GM23338 (cell line): ENCODE measurements at regions not wholly inside any gene's neighbourhood (a gene's known extent, or its start where the extent isn't known, plus 50 kb on each side); places are given as distances from the start of the nearest gene placed in this dataset.

Experiments used
- ATAC-seq: fragments of 200-7000 bp; cut with Tn5 transposase; 3 replicates; pipeline ENCODE4 v1.9.1; 2020
- DNase-seq: peaks from one replicate; pipeline ENCODE4 v3.0.0-alpha.2; 2015; ENCODE audit warnings: low spot score
- H2AFZ ChIP-seq: fragments of 200-600 bp; sonication (generic); 2 replicates; pipeline ENCODE4 v1.8.0; 2016; ENCODE audit warnings: antibody characterized with exemption, mild to moderate bottlenecking, moderate library complexity
- H3F3A ChIP-seq: fragments of 200-600 bp; sonication (generic); replicated peaks from 2 replicates; pipeline ENCODE4 v1.8.0; 2017; ENCODE audit warnings: antibody characterized with exemption, mixed run types, low read depth
- H3K27ac ChIP-seq: fragments of 200-600 bp; sonication (generic); 2 replicates; pipeline ENCODE4 v1.6.1; 2016; ENCODE audit warnings: low read depth
- H3K27me3 ChIP-seq: fragments of 200-600 bp; sonication (generic); 2 replicates; pipeline ENCODE4 v1.8.0; 2016; ENCODE audit warnings: mild to moderate bottlenecking, mixed run types, moderate library complexity; ENCODE audit not compliant: insufficient read depth
- H3K36me3 ChIP-seq: fragments of 200-600 bp; sonication (generic); 2 replicates; pipeline ENCODE4 v1.8.0; 2016; ENCODE audit warnings: mild to moderate bottlenecking; ENCODE audit not compliant: insufficient read depth
- H3K4me1 ChIP-seq: fragments of 200-600 bp; sonication (generic); 2 replicates; pipeline ENCODE4 v1.8.0; 2016; ENCODE audit warnings: mild to moderate bottlenecking, moderate library complexity; ENCODE audit not compliant: insufficient read depth
- H3K4me2 ChIP-seq: fragments of 200-600 bp; sonication (generic); 2 replicates; pipeline ENCODE4 v1.7.1; 2017; ENCODE audit warnings: mixed run types
- H3K4me3 ChIP-seq: fragments of 200-600 bp; sonication (generic); 2 replicates; pipeline ENCODE4 v1.6.1; 2016; ENCODE audit warnings: mixed run types
- H3K79me2 ChIP-seq: fragments of 200-600 bp; sonication (generic); replicated peaks from 2 replicates; pipeline ENCODE4 v1.8.0; 2017; ENCODE audit warnings: mild to moderate bottlenecking; ENCODE audit not compliant: insufficient read depth
- H3K9me2 ChIP-seq: fragments of 200-600 bp; sonication (generic); 2 replicates; pipeline ENCODE4 v1.8.0; 2017; ENCODE audit not compliant: insufficient read depth
- H4K20me1 ChIP-seq: fragments of 200-600 bp; sonication (generic); replicated peaks from 2 replicates; pipeline ENCODE4 v1.8.0; 2017; ENCODE audit warnings: mild to moderate bottlenecking; ENCODE audit not compliant: insufficient read depth
- H3K27ac Mint-ChIP-seq: 2 replicates; pipeline ENCODE4 v1.8.0; 2020; ENCODE audit warnings: inconsistent platforms, mild to moderate bottlenecking, moderate library complexity, mixed read lengths
- H3K27me3 Mint-ChIP-seq: 3 replicates; pipeline ENCODE4 v1.8.0; 2022; ENCODE audit warnings: low read depth, mild to moderate bottlenecking, moderate library complexity, mixed read lengths, inconsistent platforms; ENCODE audit not compliant: insufficient read depth, poor library complexity
- H3K36me3 Mint-ChIP-seq: 3 replicates; pipeline ENCODE4 v1.8.0; 2021; ENCODE audit warnings: low read depth, mild to moderate bottlenecking, inconsistent platforms, moderate library complexity, mixed read lengths
- H3K4me1 Mint-ChIP-seq: 3 replicates; pipeline ENCODE4 v1.8.0; 2020; ENCODE audit warnings: mild to moderate bottlenecking, inconsistent platforms, mixed read lengths
- H3K4me3 Mint-ChIP-seq: 3 replicates; pipeline ENCODE4 v1.8.0; 2021; ENCODE audit warnings: moderate library complexity, mild to moderate bottlenecking, inconsistent platforms, mixed read lengths
- H3K9me3 Mint-ChIP-seq: 3 replicates; pipeline ENCODE4 v1.8.0; 2020; ENCODE audit warnings: moderate library complexity, mild to moderate bottlenecking, inconsistent platforms, mixed read lengths
- CREB1 ChIP-seq: fragments of 250-450 bp; sonication (Bioruptor Pico); IDR thresholded peaks from 2 replicates; pipeline ENCODE4 v1.5.0; 2020; ENCODE audit warnings: low read depth, mild to moderate bottlenecking, moderate library complexity
- CTCF ChIP-seq, 2 experiments: fragments of 200-600 bp in 1 of 2; sonication (generic) in 1 of 2; conservative IDR thresholded peaks; 2 replicates each; pipeline versions ENCODE4 v1.5.1 to v1.6.1; 2016 to 2017; ENCODE audit warnings: antibody characterized with exemption in 2 of 2, low read depth in 2 of 2, mild to moderate bottlenecking in 2 of 2, moderate library complexity in 1 of 2
- ETS1 ChIP-seq: IDR thresholded peaks from 2 replicates; pipeline ENCODE4 v1.6.1; 2016; ENCODE audit warnings: antibody characterized with exemption
- EZH2 ChIP-seq: fragments of 200-600 bp; sonication (generic); IDR thresholded peaks from one replicate; pipeline ENCODE4 v1.8.0; 2017; ENCODE audit warnings: antibody characterized with exemption, mild to moderate bottlenecking, low read depth; ENCODE audit not compliant: unreplicated experiment
- EZH2phosphoT487 ChIP-seq: fragments of 200-600 bp; sonication (generic); IDR thresholded peaks from one replicate; pipeline ENCODE4 v1.8.1; 2018; ENCODE audit warnings: antibody characterized with exemption; ENCODE audit not compliant: unreplicated experiment
- JUNB ChIP-seq: IDR thresholded peaks from one replicate; pipeline ENCODE4 v1.6.1; 2016; ENCODE audit warnings: antibody characterized with exemption; ENCODE audit not compliant: unreplicated experiment
- NANOG ChIP-seq: IDR thresholded peaks from 2 replicates; pipeline ENCODE4 v1.6.1; 2016; ENCODE audit warnings: antibody characterized with exemption, borderline replicate concordance
- POLR2AphosphoS5 ChIP-seq: IDR thresholded peaks from 2 replicates; pipeline ENCODE4 v1.6.1; 2016; ENCODE audit warnings: antibody characterized with exemption, low read depth
- REST ChIP-seq: IDR thresholded peaks from one replicate; pipeline ENCODE4 v1.6.1; 2018; ENCODE audit warnings: antibody characterized with exemption; ENCODE audit not compliant: unreplicated experiment
- STAT1 ChIP-seq: IDR thresholded peaks from one replicate; pipeline ENCODE4 v1.6.1; 2016; ENCODE audit warnings: antibody characterized with exemption; ENCODE audit not compliant: unreplicated experiment
- ZNF114 ChIP-seq: fragments of 250-450 bp; sonication (Bioruptor Pico); IDR thresholded peaks from 2 replicates; pipeline ENCODE4 v1.5.0; 2020; ENCODE audit warnings: mild to moderate bottlenecking, moderate library complexity
- ZNF331 ChIP-seq: fragments of 250-450 bp; sonication (Bioruptor Pico); IDR thresholded peaks from 2 replicates; pipeline ENCODE4 v1.5.0; 2020; ENCODE audit warnings: low read depth, mild to moderate bottlenecking, moderate library complexity
- ZNF462 ChIP-seq: fragments of 250-450 bp; sonication (Bioruptor Pico); IDR thresholded peaks from 2 replicates; pipeline ENCODE4 v1.5.0; 2020; ENCODE audit warnings: mild to moderate bottlenecking, moderate library complexity

GRCh38 chr2:144165599-144166250, 354.2 kb downstream of the ZEB2 start:
- Histone ChIP-seq H3K36me3 (no peaks in the 10 kb centered on the region), H3K4me2 (no peak overlapping the region), H3K9me2 (no peaks in the 10 kb centered on the region), H3K27ac (no peak overlapping the region), H2AFZ (no peak overlapping the region), H3K4me1 (no peaks in the 10 kb centered on the region), H3F3A (no peaks in the 10 kb centered on the region), H3K79me2 (no peaks in the 10 kb centered on the region), H3K4me3 (no peak overlapping the region), H3K27me3 (no peaks in the 10 kb centered on the region), H4K20me1 (no peaks in the 10 kb centered on the region)
- Mint-ChIP-seq H3K27me3 (no peaks in the 10 kb centered on the region), H3K27ac (no peak overlapping the region), H3K36me3 (no peaks in the 10 kb centered on the region), H3K4me1 (peaks cover 3% of the 10 kb centered on the region; the same call in 1 of the 3 replicates), H3K9me3 (no peaks in the 10 kb centered on the region), H3K4me3 (no peak overlapping the region)
- TF ChIP-seq ZNF114 (CRISPR knock-in tag): no peak
- no peak for TF ChIP-seq EZH2phosphoT487
- TF ChIP-seq ETS1: no peak
- no peak for TF ChIP-seq NANOG
- TF ChIP-seq REST: no peak
- TF ChIP-seq JUNB: no peak
- no peak for TF ChIP-seq EZH2
- no peak for TF ChIP-seq POLR2AphosphoS5
- no peak for TF ChIP-seq ZNF462
- TF ChIP-seq ZNF331 (CRISPR knock-in tag): no peak
- TF ChIP-seq CTCF (conservative IDR thresholded peaks at IDR 0.05; ENCODE audit: low read depth in 2 of 2): no peak
- no peak for TF ChIP-seq STAT1
- no peak for TF ChIP-seq CREB1 (CRISPR knock-in tag)
- DNase-seq (no peak), ATAC-seq (no peak)
